HG02678 (cell line): ENCODE measurements at regions not wholly inside any gene's neighbourhood (a gene's known extent, or its start where the extent isn't known, plus 50 kb on each side); places are given as distances from the start of the nearest gene placed in this dataset.
"Not testable (repeated sequence)": the region's sequence is repeated elsewhere in the genome, so short reads cannot be mapped to it uniquely, and the experiment has no call there.

Experiments used
- ATAC-seq: cut with Tn5 transposase; IDR thresholded peaks from one replicate; pipeline ENCODE4 v1.9.1; 2021; ENCODE audit warnings: mild to moderate bottlenecking, moderate library complexity; ENCODE audit not compliant: unreplicated experiment

DNA sequence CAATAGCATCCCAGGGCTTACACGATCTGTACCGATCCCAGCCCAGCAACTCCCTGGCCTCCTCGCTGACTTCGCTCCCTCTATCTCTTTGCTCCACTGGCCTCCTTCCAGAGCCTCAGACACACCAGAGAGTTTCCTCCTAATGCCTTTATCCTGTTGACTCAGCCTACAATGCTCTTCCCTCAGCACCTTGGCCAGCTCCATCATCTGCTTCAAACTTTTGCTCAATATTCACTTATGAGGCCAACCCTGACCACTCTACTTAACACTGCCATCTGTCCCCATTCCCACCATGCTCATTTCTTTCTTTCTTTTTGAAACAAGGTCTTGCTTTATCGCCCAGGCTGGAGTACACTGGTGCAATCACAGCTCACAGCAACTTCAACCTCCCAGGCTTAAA lies 180.9 kb downstream of the CEP170 start:
- ATAC-seq = not testable (repeated sequence)

DNA sequence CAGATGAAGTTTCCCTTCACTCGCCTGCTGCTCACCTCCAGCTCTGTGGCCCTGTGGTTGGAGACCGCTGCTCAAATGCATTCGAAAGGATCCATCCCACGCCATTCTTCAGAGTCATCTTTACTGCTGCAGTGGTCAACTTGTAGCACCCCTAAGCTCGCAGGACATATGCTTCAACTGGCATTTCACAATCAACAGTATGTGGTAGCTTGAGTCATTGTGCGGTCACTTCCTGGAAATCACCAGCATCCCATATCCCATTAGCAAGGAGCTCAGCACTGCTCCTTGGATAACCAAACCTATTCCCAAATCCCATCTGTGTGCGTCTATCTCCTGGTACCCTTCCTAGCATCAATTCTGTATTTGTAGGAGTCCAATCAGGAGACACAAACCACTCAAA lies 188.0 kb downstream of the CEP170 start:
- not testable (repeated sequence) for ATAC-seq

DNA sequence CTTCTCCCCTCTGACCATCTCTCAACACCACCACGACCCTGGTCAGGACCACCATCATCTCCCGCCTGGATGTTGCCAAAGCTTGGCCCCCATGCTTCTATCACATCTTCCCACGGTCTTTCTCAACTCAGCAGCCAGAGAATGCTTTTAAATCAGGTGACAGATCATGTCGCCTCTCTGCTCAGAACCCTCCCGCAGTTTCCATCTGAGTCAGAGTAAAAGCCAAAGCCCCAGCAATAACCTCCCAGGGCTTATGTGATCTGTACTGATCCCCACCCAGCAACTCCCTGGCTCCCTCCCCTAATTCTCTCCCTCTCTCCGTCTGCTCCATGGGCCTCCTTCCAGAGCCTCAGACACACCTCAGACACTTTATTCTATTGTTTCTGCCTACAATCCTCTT lies 193.1 kb downstream of the CEP170 start:
- ATAC-seq = not testable (repeated sequence)

DNA sequence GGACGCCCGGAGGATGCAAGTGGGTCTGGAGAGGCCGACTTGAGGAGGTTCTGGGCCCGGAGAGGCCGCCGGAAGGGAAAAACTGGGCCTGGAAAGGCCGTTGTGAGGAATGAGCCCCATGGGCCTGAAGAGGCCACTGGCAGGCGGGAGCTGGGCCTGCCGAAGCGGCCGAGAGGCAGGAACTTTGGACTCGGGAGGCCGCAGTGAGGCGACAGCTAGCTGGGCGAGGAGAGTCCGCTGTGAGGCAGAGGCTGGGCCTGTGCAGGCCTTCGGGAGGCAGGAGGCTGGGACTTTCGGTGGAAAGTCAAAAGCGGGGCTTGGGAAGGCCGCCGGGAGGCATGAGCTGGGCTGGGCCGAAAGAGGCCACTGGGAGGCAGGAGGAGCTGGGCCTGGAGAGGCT lies 199.6 kb downstream of the CEP170 start:
- not testable (repeated sequence) for ATAC-seq

- ATAC-seq = not testable (repeated sequence)
Observed at GRCh38 chr1:243055091-243055490, 200.0 kb downstream of the CEP170 start.

- ATAC-seq = not testable (repeated sequence)
Observed at GRCh38 chr1:243054681-243055080, 200.4 kb downstream of the CEP170 start.

GRCh38 chr1:243053048-243053447 lies 202.0 kb downstream of the CEP170 start:
- not testable (repeated sequence) for ATAC-seq

DNA sequence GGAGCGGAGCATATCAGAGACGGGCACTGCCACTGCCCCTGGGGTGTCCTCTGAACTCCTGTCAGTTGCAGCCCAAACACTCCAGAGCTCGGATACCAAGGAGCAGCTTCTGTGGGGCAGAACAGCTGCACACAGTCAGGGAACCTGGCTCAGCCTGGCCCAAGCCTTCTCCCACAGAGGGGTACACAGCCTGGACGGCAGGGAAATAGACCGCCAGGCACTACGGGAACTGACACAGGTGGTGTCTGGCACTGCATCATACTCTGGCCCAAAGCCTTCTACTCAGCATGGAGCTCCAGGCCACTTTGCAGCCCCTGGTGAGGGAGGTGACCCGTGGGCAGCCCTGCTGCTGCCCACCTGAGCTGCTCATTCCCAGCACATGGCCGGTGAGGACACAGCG lies 204.5 kb downstream of the CEP170 start:
- ATAC-seq = not testable (repeated sequence)

- ATAC-seq = not testable (repeated sequence)
Observed at GRCh38 chr1:243049716-243050115, 205.4 kb downstream of the CEP170 start.

DNA sequence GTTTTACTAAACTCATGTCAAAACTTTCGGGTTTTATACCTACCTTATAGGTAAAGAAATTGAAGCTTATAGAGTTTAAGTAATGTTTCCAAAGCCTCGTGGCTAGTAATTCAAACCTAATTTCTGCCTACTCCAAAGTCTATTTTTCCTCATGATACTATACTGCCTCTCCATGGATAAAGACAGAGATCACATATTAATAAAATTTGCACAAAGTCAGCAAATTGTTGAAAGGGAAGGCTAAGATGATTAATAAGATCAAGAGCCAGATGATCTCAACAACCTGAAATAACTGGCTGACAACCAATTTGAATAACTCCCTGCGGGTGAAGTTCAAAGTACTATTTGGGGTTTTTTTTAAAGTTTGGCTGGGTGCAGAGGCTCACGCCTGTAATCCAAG lies 233.7 kb downstream of the CEP170 start:
- not testable (repeated sequence) for ATAC-seq

GRCh38 chr1:243019030-243019635 lies 235.9 kb downstream of the CEP170 start:
- not testable (repeated sequence) for ATAC-seq

DNA sequence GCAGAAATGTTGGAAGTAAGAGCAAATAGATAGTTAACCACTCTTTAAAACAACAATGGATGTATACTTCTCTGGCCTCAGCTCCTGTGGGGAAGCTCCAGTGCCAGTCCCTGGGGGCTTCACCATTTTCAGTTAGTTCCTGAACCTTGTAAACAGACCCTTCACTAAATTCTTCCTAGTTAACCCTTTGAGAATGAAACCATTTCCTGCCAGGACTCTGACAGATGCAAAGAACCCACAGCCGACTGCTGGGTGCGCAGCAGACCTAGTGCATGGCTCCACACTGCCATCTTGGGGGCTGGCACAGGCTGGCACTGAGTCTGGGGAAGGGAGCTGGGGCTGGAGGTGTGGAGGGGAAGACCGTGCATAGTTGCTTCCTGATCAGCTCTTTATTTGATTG lies 244.4 kb downstream of the CEP170 start:
- not testable (repeated sequence) for ATAC-seq

GRCh38 chr1:243001003-243001402 lies 254.1 kb downstream of the CEP170 start:
- ATAC-seq = not testable (repeated sequence)

- not testable (repeated sequence) for ATAC-seq
Observed at GRCh38 chr1:242992776-242993175, 262.3 kb downstream of the CEP170 start.

- not testable (repeated sequence) for ATAC-seq
Observed at GRCh38 chr1:242985096-242985495, 270.0 kb downstream of the CEP170 start.

GRCh38 chr1:242973341-242973740 lies 281.7 kb downstream of the CEP170 start:
- ATAC-seq = not testable (repeated sequence)

DNA sequence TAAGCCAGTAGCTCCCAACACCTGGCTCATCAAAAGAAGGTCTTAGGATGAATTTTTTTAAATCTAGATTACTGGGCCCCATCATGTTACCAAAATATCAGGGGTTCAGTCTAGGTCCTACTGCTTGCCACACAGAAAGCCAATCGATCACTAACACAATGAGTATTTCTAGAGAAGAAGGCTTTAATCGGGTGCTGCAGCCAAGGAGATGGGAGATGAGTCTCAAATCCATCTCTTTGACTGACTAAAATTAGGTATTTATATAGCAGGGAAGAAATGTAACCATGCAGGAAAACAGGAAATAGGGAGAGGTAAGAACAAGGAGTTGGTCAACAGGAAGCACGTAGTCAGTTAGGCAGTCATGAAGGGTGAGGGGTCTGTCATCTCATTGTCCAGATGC lies 288.2 kb downstream of the CEP170 start:
- no peak for ATAC-seq

- ATAC-seq = not testable (repeated sequence)
Observed at GRCh38 chr1:242959397-242959796, 295.7 kb downstream of the CEP170 start.

- not testable (repeated sequence) for ATAC-seq
Observed at GRCh38 chr1:242954945-242955344, 300.1 kb downstream of the CEP170 start.

DNA sequence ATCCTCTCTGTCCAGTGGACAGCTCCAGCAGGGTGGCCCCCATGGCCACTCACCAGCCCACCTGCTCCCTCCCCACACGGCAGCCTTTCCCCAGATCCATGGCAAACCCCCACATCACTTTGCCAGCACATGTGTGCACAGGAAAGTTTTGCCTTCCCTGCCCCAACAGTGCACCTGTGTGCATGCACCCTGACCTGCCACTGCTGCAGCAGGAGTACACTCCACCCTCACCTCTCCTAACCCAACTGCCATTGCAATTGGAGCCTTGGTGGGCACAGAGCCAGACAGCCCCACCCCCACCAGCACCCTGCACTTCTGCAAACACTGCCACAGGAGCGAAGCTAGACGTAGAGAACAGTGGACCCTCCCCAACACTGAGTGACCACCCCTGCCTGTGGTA lies 308.9 kb downstream of the CEP170 start:
- no peak for ATAC-seq

GRCh38 chr1:242936725-242937124 lies 318.4 kb downstream of the CEP170 start:
- peak; percentile 86 for ATAC-seq

DNA sequence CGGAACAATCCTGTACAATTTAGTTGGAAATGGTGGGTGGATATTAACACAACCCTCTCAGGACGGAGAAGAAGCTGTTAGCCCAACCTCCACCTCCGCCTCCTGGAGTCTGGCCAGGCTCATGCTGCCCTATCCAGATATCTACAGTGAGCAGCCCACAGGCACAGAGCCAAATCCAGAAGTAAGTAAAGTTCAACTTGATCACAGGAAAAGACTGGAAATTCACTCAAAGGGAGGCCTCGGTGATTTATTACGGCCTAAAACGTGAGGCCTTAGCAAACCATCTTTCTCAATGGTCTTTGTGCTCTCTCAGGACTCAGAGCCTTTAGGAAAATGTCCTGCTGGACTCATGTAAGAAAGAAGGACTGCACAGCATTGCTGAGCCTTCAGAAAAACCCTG lies 330.4 kb downstream of the CEP170 start:
- not testable (repeated sequence) for ATAC-seq

DNA sequence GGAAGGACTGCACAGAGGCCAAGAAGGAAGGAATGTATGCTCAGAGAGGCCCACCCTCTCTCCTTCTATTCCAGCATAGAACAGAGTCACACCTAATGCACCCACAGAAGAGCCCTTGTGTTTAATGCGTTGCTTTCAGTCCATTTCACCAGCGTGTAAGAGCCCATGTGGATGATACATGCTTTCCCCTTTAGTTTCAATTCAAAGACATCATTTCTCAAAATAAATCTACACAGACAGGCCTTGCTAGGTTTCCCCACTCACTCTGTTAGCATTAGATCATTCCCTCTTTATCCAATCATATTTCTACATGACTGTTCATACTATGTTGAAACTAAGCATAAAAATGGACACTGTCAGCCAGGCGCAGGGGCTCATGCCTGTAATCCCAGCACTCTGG lies 331.5 kb downstream of the CEP170 start:
- not testable (repeated sequence) for ATAC-seq
